GM18909 (cell line): ENCODE measurements at regions not wholly inside any gene's neighbourhood (a gene's known extent, or its start where the extent isn't known, plus 50 kb on each side); places are given as distances from the start of the nearest gene placed in this dataset.

ENCODE experiments used
- ATAC-seq: cut with Tn5 transposase; IDR thresholded peaks from one replicate; pipeline ENCODE4 v1.9.1; 2021; ENCODE audit warnings: mild to moderate bottlenecking; ENCODE audit not compliant: unreplicated experiment, poor library complexity

DNA sequence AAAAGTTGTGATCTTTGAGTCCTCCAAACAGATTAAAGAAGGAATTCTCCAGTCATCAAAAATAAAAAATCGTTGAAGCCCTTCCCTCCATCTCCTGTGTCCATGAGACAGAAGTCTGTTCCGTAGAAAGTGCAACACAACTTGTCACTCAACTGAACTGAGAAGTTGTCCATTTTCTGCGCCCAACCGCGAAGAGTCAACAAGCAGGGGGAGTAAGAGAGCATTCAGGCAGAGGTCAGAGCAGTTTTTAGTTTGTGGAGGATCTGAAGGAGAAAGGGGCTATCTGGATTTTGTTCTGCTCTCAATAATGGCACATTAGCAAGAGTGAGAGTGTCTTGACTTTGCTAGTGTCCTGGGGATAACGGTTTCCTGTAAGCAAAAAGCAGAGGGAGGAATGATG, 303.9 kb downstream of the ICE1 start:
- no peak for ATAC-seq

- no peak for ATAC-seq
Measured at GRCh38 chr5:5721881-5722280, 299.4 kb downstream of the ICE1 start.

- no peak for ATAC-seq
Measured at GRCh38 chr5:5719292-5719691, 296.8 kb downstream of the ICE1 start.

DNA sequence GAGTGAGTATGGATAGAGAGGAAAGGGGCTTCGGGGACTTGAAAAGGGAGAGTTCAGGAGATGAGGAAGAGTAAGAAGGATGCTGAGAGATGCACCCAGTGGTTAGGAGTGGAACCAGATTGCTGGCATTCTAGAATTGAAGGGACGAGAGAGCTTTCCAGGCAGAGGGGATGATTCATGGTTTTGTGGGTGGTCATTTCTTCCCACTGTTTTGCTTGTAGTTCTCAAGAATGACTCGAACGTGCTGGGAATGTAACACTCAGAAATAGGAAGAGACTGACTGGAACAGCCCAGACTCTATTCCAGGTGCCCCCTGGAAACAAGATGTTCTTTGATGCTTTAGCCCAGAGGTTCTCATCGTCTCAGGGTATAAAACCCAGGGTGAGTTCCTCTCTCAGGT, 294.2 kb downstream of the ICE1 start:
- ATAC-seq: no peak

GRCh38 chr5:5711592-5711991, 289.1 kb downstream of the ICE1 start:
- no peak for ATAC-seq

- ATAC-seq: no peak
Measured at GRCh38 chr5:5711112-5711511, 288.6 kb downstream of the ICE1 start.

- no peak for ATAC-seq
Measured at GRCh38 chr5:5710471-5710870, 288.0 kb downstream of the ICE1 start.

DNA sequence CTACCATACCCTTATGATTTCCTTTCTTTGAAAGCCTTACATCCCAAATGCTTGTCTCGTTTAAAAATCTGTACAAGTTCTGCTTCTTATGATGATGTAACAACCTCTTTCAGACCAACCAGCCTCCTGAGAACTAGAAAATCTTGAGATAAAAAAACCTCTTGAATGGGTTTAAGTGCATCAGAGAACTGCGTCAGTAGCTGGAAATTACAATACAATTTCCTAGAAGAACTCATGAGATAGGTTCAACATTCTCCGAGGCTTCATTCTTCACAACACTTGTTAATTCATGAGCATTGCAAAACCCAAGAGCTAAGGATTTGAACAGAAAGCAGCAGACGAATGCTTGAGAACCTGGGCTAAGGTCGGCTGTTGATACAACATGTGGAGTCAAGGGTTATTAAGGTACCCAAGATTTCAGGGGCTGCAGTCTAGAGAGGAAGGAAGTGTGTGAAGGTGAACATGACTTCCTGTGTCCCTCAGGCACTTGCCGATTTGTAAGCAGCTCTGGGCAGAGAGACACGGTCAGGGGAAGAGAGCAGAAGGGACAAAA, 286.0 kb downstream of the ICE1 start:
- ATAC-seq: no peak

- no peak for ATAC-seq
Measured at GRCh38 chr5:5705010-5705409, 282.5 kb downstream of the ICE1 start.

DNA sequence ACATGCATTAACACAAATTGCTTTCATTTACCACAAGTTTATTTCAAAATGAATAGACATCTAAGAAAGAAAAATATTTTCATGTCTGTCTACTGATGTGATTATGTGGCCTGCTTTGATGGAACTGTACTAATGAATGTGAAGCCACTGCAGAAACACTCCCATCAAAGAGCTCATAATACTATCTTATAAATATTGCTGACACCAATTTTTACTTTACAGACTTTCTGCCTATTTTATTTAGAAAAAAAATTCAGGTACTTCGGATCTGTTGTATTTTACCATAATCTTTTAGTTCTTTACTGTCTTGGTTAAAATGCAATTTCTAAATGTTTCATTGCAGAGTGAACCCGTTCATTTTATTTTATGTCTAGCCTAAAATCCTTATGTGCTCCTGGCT, 281.9 kb downstream of the ICE1 start:
- no peak for ATAC-seq

DNA sequence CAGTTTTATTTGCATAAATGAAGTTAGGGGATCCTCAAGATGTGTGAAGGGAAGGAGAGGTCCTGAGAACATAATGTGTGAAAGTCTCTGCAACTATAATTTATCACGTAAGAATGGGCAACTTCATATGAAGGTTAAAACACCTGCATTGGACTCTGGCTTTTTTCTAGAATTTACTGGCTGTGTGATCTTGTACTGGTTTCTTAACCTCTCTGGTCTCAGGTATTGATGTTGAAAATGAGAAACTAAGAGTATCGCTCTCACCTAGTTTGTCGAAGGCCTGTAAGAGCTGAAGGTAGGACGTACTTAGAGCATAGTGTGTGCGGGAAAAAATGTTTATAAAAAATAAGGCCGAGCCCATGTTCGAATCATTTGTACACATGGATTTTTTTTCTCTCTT, 280.5 kb downstream of the ICE1 start:
- ATAC-seq: no peak

- no peak for ATAC-seq
Measured at GRCh38 chr5:5700549-5700948, 278.1 kb downstream of the ICE1 start.

DNA sequence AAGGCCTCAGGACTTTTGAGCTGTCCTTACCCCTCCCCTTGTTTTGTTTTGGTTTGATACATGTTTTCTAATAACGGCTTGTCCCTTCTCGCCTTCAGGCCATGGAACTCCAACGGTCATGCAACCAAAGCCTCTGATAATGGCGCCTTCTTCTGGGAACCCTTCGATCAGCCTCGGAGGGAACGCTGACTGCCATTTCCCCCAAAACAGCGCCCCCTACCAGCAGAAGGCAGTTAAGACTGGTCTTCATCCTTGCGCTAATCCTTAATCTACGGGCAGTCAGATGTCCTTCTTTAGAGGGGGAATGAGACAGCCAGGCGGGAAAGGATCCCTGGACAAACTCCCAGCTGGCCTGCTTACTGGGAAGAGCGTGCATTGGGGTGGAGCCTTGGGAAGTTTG, 276.6 kb downstream of the ICE1 start:
- ATAC-seq: no peak

GRCh38 chr5:5695266-5695665, 272.8 kb downstream of the ICE1 start:
- ATAC-seq: no peak

- ATAC-seq: no peak
Measured at GRCh38 chr5:5688925-5689310, 266.4 kb downstream of the ICE1 start.

DNA sequence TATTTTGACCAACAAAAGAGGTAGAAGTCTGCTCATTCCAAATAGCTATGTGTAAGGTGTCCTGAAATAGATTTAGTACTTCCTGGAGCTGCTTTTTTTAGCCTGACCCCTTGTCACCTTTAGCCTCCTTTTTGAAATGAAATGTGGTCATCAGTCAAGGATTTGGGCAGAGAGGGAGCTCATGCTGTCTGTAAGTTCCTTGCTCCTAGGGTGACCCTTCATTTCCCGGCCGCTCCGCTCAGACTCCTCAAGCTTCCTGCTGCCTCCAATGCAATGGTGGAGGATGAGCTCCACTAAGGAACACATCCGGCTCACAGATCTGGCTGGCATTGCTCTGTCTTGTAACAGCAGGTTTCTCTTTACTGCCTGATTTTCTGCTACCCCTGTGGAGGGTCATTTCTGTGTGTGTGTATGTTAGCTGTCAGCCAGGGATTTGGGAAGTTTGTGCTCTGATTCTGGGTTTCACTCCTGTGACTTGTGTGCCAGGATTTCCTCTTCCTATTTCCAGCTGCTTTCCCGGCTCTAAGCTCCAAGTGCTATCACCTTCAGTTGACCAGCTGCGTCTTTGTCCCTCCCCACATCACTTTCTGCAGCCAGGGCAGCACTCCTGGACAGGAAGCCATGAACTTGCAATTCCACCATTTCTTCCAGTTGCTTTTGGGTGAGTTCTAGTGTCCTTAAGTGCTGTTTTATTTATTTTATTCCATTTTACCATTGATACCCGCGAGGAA, 265.9 kb downstream of the ICE1 start:
- ATAC-seq: no peak

- no peak for ATAC-seq
Measured at GRCh38 chr5:5687113-5687512, 264.6 kb downstream of the ICE1 start.

GRCh38 chr5:5686356-5686755, 263.9 kb downstream of the ICE1 start:
- no peak for ATAC-seq

- no peak for ATAC-seq
Measured at GRCh38 chr5:5685737-5686136, 263.3 kb downstream of the ICE1 start.

GRCh38 chr5:5683174-5683573, 260.7 kb downstream of the ICE1 start:
- no peak for ATAC-seq

DNA sequence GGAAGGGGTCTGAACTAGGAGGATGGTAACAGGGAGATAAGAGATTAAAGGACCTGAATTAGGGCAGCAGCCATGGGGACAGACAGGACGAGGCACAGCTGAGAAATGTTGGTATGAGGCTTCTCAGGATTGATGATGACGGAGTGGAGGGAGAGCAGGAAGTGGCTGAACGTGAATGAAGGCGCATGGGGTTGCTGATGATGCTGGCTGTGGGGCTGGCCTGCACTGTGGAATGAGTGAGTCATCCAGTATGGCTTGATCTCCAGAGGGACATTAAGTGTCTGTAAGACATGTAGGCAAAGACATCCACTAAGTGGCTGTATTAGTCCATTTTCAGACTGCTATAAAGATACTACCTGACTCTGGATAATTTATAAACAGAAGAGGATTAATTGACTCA, 256.4 kb downstream of the ICE1 start:
- no peak for ATAC-seq

GRCh38 chr5:5677738-5678137, 255.3 kb downstream of the ICE1 start:
- ATAC-seq: no peak
